Naive thymus-derived CD4-positive, alpha-beta T cell (primary cell): ENCODE measurements at regions not wholly inside any gene's neighbourhood (a gene's known extent, or its start where the extent isn't known, plus 50 kb on each side); places are given as distances from the start of the nearest gene placed in this dataset.

Experiments used
- ATAC-seq: fragments of 150-1000 bp; cut with Tn5 transposase; 2 replicates; pipeline ENCODE4 v1.10.0; 2021; ENCODE audit warnings: mild to moderate bottlenecking, moderate library complexity
- CTCF ChIA-PET: fragments of 350-600 bp; sonication (Branson Sonifier 250); formaldehyde crosslinking; loops from one replicate; lab custom pipeline; 2021; ENCODE audit warnings: antibody characterized with exemption; lab: Charles Lee
- POLR2A ChIA-PET: fragments of 350-600 bp; sonication (Branson Sonifier 250); formaldehyde crosslinking; loops from one replicate; lab custom pipeline; 2021; ENCODE audit warnings: antibody characterized with exemption, inconsistent platforms; lab: Charles Lee
- DNase-seq, 9 donors: peaks; one replicate each; pipeline versions ENCODE4 v3.0.0 to v3.0.0-alpha.2; 2020 to 2022; ENCODE audit warnings: mixed read lengths in 1 of 9
- H3K27ac ChIP-seq: one replicate; pipeline ENCODE4 v1.7.0; 2013; ENCODE audit warnings: mild to moderate bottlenecking, low read depth, low read length, moderate library complexity
- H3K27me3 ChIP-seq, 2 donors: one replicate each; pipeline ENCODE4 v1.7.0; 2013; ENCODE audit warnings: low read length in 2 of 2, mild to moderate bottlenecking in 2 of 2, moderate library complexity in 2 of 2; ENCODE audit not compliant: control insufficient read depth in 2 of 2, insufficient read depth in 2 of 2
- H3K36me3 ChIP-seq, 3 experiments: 1 replicate in 2 of 3; 2 replicates in 1 of 3; pipeline ENCODE4 v1.7.0; 2013; ENCODE audit warnings: low read length in 3 of 3, mild to moderate bottlenecking in 3 of 3, moderate library complexity in 1 of 3; ENCODE audit not compliant: insufficient read depth in 3 of 3, control insufficient read depth in 2 of 3
- H3K4me1 ChIP-seq, 2 donors: one replicate each; pipeline ENCODE4 v1.7.0; 2013; ENCODE audit warnings: low read length in 2 of 2, mild to moderate bottlenecking in 2 of 2, moderate library complexity in 1 of 2; ENCODE audit not compliant: control insufficient read depth in 2 of 2, insufficient read depth in 2 of 2
- H3K4me3 ChIP-seq: 2 replicates; pipeline ENCODE4 v1.7.0; 2013; ENCODE audit warnings: mild to moderate bottlenecking, low read length
- H3K9me3 ChIP-seq, 3 experiments: 1 replicate in 2 of 3; 2 replicates in 1 of 3; pipeline ENCODE4 v1.7.0; 2013; ENCODE audit warnings: low read length in 3 of 3; ENCODE audit not compliant: control insufficient read depth in 2 of 3
- H3K27ac Mint-ChIP-seq, 9 donors: one replicate each; pipeline ENCODE4 v1.8.0; 2020 to 2022; ENCODE audit warnings: mixed read lengths in 9 of 9, mild to moderate bottlenecking in 8 of 9, moderate library complexity in 5 of 9, inconsistent platforms in 2 of 9
- H3K27me3 Mint-ChIP-seq, 5 donors: one replicate each; pipeline ENCODE4 v1.8.0; 2021 to 2022; ENCODE audit warnings: mixed read lengths in 5 of 5, mild to moderate bottlenecking in 1 of 5
- H3K36me3 Mint-ChIP-seq, 5 donors: one replicate each; pipeline ENCODE4 v1.8.0; 2020 to 2022; ENCODE audit warnings: mixed read lengths in 5 of 5, mild to moderate bottlenecking in 3 of 5, inconsistent platforms in 1 of 5
- H3K4me1 Mint-ChIP-seq, 7 donors: one replicate each; pipeline ENCODE4 v1.8.0; 2020 to 2022; ENCODE audit warnings: mixed read lengths in 7 of 7, mild to moderate bottlenecking in 3 of 7, inconsistent platforms in 1 of 7
- H3K4me3 Mint-ChIP-seq, 10 donors: one replicate each; pipeline ENCODE4 v1.8.0; 2020 to 2022; ENCODE audit warnings: mild to moderate bottlenecking in 10 of 10, mixed read lengths in 10 of 10, moderate library complexity in 6 of 10, inconsistent platforms in 2 of 10
- H3K9me3 Mint-ChIP-seq, 11 donors: one replicate each; pipeline ENCODE4 v1.8.0; 2020 to 2022; ENCODE audit warnings: mixed read lengths in 11 of 11, mild to moderate bottlenecking in 4 of 11, inconsistent platforms in 1 of 11, moderate library complexity in 1 of 11
- intact Hi-C, 2 donors: fragments of 100-400 bp; cut with micrococcal nuclease; formaldehyde crosslinking; loops; one replicate each; pipeline ENCODE4 v1.15.1; 2023

- no peak overlapping the region for H3K4me3 ChIP-seq
- no peak for DNase-seq
- H3K9me3 Mint-ChIP-seq, result peaks cover 0 to 5% (median 0%) of the 10 kb centered on the region in 11 donors
- H3K4me3 Mint-ChIP-seq, result no peak overlapping the region
- H3K27me3 Mint-ChIP-seq, result peaks cover 0 to 4% (median 0%) of the 10 kb centered on the region in 5 donors
- no peaks in the 10 kb centered on the region for H3K27me3 ChIP-seq
- no peaks in the 10 kb centered on the region for H3K36me3 Mint-ChIP-seq
- H3K27ac Mint-ChIP-seq, result no peak overlapping the region
- no peaks in the 10 kb centered on the region for H3K9me3 ChIP-seq
- no peaks in the 10 kb centered on the region for H3K36me3 ChIP-seq
- POLR2A ChIA-PET, result no interaction called here
- no peak for ATAC-seq
- no peak overlapping the region for H3K27ac ChIP-seq
- H3K4me1 ChIP-seq, result no peaks in the 10 kb centered on the region
- CTCF ChIA-PET, result no interaction called here
- H3K4me1 Mint-ChIP-seq, result no peaks in the 10 kb centered on the region
- intact Hi-C loops, result no loop called here
Observed at GRCh38 chr12:88272456-88272855, 130.3 kb downstream of the TMTC3 start.

DNA sequence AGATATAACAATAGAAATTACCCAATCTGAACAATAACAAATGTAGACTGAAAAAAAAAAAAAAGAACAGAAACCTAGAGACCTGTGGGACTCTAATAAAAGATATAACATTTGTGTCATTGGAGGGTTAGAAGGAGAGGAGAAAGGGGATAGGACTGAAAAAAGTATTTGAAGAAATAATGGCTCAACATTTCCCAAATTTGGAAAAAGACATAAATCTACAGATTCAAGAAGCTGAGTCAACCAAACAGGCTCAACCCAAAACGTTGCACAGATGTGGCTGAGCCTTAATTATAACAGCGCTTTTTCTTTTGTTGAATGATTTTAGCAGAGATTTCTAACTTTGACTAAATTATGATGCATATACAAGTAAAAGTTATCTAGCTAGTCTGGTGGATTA, 131.3 kb downstream of the TMTC3 start:
- ChIA-PET POLR2A (no interaction called here), CTCF (no interaction called here)
- DNase-seq (no peak), ATAC-seq (no peak)
- Mint-ChIP-seq H3K36me3 (no peaks in the 10 kb centered on the region), H3K9me3 (peaks cover 0 to 7% (median 3%) of the 10 kb centered on the region in 11 donors), H3K27me3 (peaks cover 0 to 4% (median 0%) of the 10 kb centered on the region in 5 donors), H3K27ac (no peak overlapping the region), H3K4me3 (no peak overlapping the region), H3K4me1 (no peaks in the 10 kb centered on the region)
- H3K9me3 ChIP-seq, result no peaks in the 10 kb centered on the region
- H3K27me3 ChIP-seq, result no peaks in the 10 kb centered on the region
- no peak overlapping the region for H3K4me3 ChIP-seq
- no peaks in the 10 kb centered on the region for H3K4me1 ChIP-seq
- no peak overlapping the region for H3K27ac ChIP-seq
- H3K36me3 ChIP-seq, result no peaks in the 10 kb centered on the region
- intact Hi-C loops, result no loop called here

DNA sequence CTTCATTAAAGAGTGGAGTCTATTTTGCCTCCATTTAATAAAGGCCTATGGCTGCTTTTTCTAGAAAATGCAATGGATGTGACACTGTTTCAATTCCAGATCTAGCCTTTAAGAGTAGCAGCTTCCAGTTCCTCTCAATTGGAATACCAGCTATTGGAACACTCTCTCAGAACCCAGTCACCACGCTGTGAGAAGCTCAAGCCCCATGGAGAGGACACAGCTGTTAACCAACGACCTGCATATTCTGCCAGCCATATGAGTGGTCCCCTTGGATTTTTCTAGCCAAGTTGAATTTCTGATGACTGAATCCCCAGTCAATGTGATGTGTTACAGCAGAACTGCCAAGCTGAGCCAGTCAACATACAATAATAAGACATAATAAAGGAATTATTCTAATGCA, 131.8 kb downstream of the TMTC3 start:
- no peaks in the 10 kb centered on the region for H3K27me3 ChIP-seq
- H3K4me1 Mint-ChIP-seq, result no peaks in the 10 kb centered on the region
- no peaks in the 10 kb centered on the region for H3K36me3 ChIP-seq
- peaks cover 0 to 4% (median 0%) of the 10 kb centered on the region in 5 donors for H3K27me3 Mint-ChIP-seq
- no peak overlapping the region for H3K27ac ChIP-seq
- H3K27ac Mint-ChIP-seq, result no peak overlapping the region
- H3K36me3 Mint-ChIP-seq, result no peaks in the 10 kb centered on the region
- DNase-seq (no peak), ATAC-seq (no peak)
- ChIA-PET CTCF (no interaction called here), POLR2A (no interaction called here)
- intact Hi-C loops, result no loop called here
- H3K4me3 ChIP-seq, result no peak overlapping the region
- H3K4me3 Mint-ChIP-seq, result no peak overlapping the region
- no peaks in the 10 kb centered on the region for H3K4me1 ChIP-seq
- peaks cover 0 to 8% (median 3%) of the 10 kb centered on the region in 11 donors for H3K9me3 Mint-ChIP-seq
- H3K9me3 ChIP-seq, result no peaks in the 10 kb centered on the region

DNA sequence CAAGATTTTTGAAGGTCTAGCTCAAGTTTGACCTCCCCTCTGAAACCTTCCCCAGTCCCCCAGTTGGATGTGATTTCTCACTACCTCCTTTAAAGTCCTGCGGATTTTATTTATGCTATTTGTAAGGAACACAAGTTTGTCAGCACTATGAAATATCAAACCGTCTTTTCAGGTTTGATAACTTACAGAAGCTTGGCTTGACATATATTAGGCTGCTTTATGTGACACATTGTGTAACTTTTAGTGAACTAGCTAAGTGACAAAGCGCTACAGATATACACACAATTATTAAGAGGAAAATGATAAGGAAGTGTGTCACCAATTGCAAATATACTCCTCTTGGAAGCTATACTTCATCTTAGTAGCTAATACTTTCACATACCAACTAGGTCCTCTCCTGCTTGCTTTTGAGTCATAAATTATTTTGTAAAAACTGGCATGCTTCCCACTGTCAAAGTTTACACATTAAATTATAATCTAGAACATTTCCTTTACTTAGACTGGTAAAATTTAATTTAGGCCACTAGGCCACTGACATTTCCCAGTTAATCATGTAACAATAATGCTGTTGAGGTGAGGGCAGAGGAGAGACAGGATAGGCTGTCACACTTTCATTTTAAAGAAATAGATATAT, 149.5 kb downstream of the TMTC3 start:
- ChIA-PET POLR2A (no interaction called here), CTCF (no interaction called here)
- Histone ChIP-seq H3K4me3 (no peak overlapping the region), H3K27me3 (peaks cover 0 to 3% of the 10 kb centered on the region in 2 donors), H3K4me1 (no peaks in the 10 kb centered on the region), H3K9me3 (no peaks in the 10 kb centered on the region), H3K36me3 (no peaks in the 10 kb centered on the region), H3K27ac (no peak overlapping the region)
- Mint-ChIP-seq H3K36me3 (no peaks in the 10 kb centered on the region), H3K4me1 (no peaks in the 10 kb centered on the region), H3K27ac (no peak overlapping the region), H3K27me3 (peaks cover 0 to 3% (median 0%) of the 10 kb centered on the region in 5 donors), H3K4me3 (no peak overlapping the region), H3K9me3 (peaks cover 0 to 11% (median 2%) of the 10 kb centered on the region in 11 donors)
- ATAC-seq (no peak), DNase-seq (no peak)
- intact Hi-C loops, result no loop called here

DNA sequence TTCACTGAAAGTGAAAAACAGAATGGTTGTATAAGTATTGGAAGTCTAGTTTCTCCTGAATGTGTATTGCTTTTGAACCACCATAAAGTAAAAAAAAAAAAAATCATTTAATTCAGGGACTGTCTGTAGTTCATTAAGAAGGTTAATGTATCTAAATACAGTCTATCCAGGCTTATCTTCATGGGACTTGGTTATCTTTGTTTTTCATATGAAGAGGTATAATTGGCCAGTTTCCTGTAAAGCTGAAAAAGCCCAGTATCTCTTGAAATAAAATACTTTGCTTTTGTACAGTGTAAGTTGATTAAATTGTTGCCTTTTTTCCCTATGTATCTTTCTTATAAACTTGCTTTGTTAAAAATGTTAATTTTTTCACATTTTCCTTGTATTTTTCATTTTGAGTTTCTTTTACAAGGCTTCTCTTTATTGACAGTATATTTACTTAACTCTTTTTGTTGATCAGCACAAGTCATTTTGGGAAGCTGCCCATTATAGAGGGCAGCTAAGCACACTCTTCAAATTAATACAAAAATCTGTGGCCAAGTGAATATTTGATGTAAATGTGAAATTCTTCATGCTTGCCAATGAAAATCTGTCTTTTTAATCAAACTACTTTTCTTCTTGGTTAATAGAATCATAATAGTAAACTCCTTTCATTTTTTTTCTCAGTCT, 156.0 kb downstream of the TMTC3 start:
- POLR2A ChIA-PET, result no interaction called here

GRCh38 chr12:88298761-88299242, 156.7 kb downstream of the TMTC3 start:
- ATAC-seq (no peak), DNase-seq (no peak)
- Mint-ChIP-seq H3K4me3 (no peak overlapping the region), H3K9me3 (peaks cover 0 to 9% (median 0%) of the 10 kb centered on the region in 11 donors), H3K36me3 (no peaks in the 10 kb centered on the region), H3K27ac (peak overlapping the region in 1 of 9 donors; percentile 68), H3K27me3 (no peaks in the 10 kb centered on the region), H3K4me1 (peaks cover 0 to 14% (median 0%) of the 10 kb centered on the region in 7 donors)
- intact Hi-C loops, result loop anchor here in 1 of 2 donors (1.0 kb wide), 1 partner anchor 57 kb away; no protein-coding TSS in a partner anchor
- Histone ChIP-seq H3K4me3 (no peak overlapping the region), H3K9me3 (no peaks in the 10 kb centered on the region), H3K27ac (no peak overlapping the region), H3K4me1 (no peaks in the 10 kb centered on the region), H3K36me3 (no peaks in the 10 kb centered on the region), H3K27me3 (no peaks in the 10 kb centered on the region)
- POLR2A ChIA-PET, result no interaction called here
- CTCF ChIA-PET, result no interaction called here

More for the DNA sequence above, 156.0 kb downstream of the TMTC3 start:
- H3K27ac ChIP-seq, result no peak overlapping the region
- H3K27ac Mint-ChIP-seq, result no peak overlapping the region
- no peaks in the 10 kb centered on the region for H3K27me3 ChIP-seq
- DNase-seq, result no peak
- no peaks in the 10 kb centered on the region for H3K36me3 Mint-ChIP-seq
- H3K9me3 Mint-ChIP-seq, result peaks cover 0 to 13% (median 3%) of the 10 kb centered on the region in 11 donors
- H3K36me3 ChIP-seq, result no peaks in the 10 kb centered on the region
- CTCF ChIA-PET, result no interaction called here
- ATAC-seq, result no peak
- H3K9me3 ChIP-seq, result no peaks in the 10 kb centered on the region
- peaks cover 0 to 14% (median 0%) of the 10 kb centered on the region in 7 donors for H3K4me1 Mint-ChIP-seq
- H3K4me3 Mint-ChIP-seq, result no peak overlapping the region
- intact Hi-C loops, result no loop called here
- H3K4me3 ChIP-seq, result no peak overlapping the region
- no peaks in the 10 kb centered on the region for H3K4me1 ChIP-seq
- H3K27me3 Mint-ChIP-seq, result no peaks in the 10 kb centered on the region
